DOHH2 (cell line): ENCODE measurements at regions not wholly inside any gene's neighbourhood (a gene's known extent, or its start where the extent isn't known, plus 50 kb on each side); places are given as distances from the start of the nearest gene placed in this dataset.

ENCODE experiments used
- EZH2phosphoT487 ChIP-seq: fragments of 200-600 bp; sonication (generic); IDR thresholded peaks from 2 replicates; pipeline ENCODE4 v1.6.1; 2017; ENCODE audit warnings: borderline replicate concordance, mild to moderate bottlenecking, antibody characterized with exemption, low read length, moderate library complexity, mixed read lengths
- TF ChIP-seq, protein P1 (sequence below): fragments of 200-600 bp; sonication (generic); IDR thresholded peaks from one replicate; pipeline ENCODE4 v1.5.1; 2014; ENCODE audit warnings: antibody characterized with exemption, mild to moderate bottlenecking, low read depth, low read length; ENCODE audit not compliant: poor library complexity, severe bottlenecking

DNA sequence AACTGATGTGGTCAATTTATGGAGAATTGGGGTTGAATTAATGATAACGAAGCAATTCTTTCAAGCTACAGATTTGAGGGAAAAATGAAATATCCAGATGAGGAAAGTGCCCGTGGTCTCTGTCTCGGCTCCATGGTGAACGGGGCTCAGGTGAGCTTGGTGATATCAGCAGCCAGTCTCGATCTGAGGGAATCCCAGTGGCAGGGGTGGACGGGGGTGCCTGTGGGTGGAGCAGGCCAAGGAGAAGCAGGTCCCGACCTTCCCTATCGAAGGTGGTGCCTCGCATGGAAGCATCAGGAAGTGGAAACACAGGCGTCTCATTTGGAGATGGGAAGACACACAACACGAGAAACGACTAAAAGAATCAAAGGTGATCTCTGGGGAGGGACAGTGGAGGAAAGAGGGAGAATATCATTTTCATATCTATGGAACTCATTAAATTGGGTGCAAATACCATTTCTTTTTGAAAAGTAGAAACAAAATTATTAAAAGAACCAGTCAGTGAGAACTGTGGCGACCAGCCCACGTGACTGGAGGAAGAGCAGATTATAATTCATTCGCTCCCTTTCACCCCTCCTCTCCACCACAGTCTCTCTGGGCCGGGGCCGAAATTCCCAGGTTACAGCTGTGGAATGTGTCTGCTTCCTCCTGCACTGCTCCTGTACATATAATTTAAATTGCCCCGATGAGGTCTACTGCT is 354.3 kb upstream of the SFSWAP start:
- TF ChIP-seq, protein P1, sequence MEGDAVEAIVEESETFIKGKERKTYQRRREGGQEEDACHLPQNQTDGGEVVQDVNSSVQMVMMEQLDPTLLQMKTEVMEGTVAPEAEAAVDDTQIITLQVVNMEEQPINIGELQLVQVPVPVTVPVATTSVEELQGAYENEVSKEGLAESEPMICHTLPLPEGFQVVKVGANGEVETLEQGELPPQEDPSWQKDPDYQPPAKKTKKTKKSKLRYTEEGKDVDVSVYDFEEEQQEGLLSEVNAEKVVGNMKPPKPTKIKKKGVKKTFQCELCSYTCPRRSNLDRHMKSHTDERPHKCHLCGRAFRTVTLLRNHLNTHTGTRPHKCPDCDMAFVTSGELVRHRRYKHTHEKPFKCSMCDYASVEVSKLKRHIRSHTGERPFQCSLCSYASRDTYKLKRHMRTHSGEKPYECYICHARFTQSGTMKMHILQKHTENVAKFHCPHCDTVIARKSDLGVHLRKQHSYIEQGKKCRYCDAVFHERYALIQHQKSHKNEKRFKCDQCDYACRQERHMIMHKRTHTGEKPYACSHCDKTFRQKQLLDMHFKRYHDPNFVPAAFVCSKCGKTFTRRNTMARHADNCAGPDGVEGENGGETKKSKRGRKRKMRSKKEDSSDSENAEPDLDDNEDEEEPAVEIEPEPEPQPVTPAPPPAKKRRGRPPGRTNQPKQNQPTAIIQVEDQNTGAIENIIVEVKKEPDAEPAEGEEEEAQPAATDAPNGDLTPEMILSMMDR: no peak
- TF ChIP-seq EZH2phosphoT487: no peak
